ENCODE measurements at regions not wholly inside any gene's neighbourhood (a gene's known extent, or its start where the extent isn't known, plus 50 kb on each side); places are given as distances from the start of the nearest gene placed in this dataset.

- TF ChIP-seq CTCF (IDR thresholded peaks at IDR 0.05; ENCODE audit: insufficient read depth, low read depth, low read length) (no peak), EZH2 (IDR thresholded peaks at IDR 0.05; ENCODE audit: insufficient read depth, low read length) (no peak)
Observed at GRCh38 chr4:160233141-160233540, 1130.3 kb downstream of the RAPGEF2 start.
